GM04503 (cell line): ENCODE measurements at regions not wholly inside any gene's neighbourhood (a gene's known extent, or its start where the extent isn't known, plus 50 kb on each side); places are given as distances from the start of the nearest gene placed in this dataset.
A peak's percentile ranks its signal among the peaks of the same experiment; 100 is the strongest.

ENCODE experiments used
- DNase-seq: peaks from one replicate; pipeline ENCODE4 v3.0.0-alpha.2; 2012; ENCODE audit warnings: low read depth

- DNase-seq, result no peak
Measured at GRCh38 chrX:46301903-46302302, 243.3 kb downstream of the ZNF674 start.

DNA sequence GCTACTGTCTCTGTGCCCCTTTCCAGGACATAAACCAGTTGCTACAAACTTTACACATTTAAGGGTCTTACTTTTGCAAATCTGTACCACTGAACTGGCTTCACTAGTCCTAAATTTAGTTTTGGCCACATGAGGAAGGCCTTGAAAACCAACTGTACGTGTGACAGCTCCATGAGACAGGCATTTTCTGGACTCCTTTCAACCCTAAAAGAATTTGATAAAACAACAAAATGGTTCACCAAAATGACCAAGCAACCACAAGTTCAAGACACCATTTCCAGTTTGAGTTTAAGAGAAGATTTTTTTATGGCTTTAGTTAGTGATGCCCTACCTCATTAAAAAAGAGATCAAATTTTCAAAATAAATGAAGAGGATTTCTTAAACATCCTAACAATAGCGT is 246.4 kb downstream of the ZNF674 start:
- DNase-seq, result peak; percentile 29

- no peak for DNase-seq
Measured at GRCh38 chrX:46295963-46296362, 249.3 kb downstream of the ZNF674 start.

DNA sequence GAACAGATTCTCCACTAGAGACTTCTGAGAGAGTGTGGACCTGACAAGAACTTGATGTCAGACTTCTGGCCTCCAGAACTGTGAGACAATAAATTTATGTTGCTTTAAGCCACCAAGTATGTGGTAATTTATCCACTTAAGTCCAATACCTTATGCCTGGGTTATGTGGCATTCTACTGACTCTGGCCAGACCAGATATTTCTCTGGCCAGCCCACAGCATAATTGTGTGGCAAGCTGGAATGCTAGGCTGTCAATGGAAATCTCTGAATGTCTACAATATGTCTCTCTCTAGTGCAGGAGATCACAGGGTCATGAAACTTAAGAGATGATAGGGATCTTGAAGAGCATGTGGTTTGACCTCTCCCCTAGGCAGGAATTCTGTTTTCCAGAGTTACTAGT is 251.0 kb downstream of the ZNF674 start:
- peak; percentile 76 for DNase-seq

- no peak for DNase-seq
Measured at GRCh38 chrX:46279925-46280313, 265.3 kb downstream of the ZNF674 start.

DNA sequence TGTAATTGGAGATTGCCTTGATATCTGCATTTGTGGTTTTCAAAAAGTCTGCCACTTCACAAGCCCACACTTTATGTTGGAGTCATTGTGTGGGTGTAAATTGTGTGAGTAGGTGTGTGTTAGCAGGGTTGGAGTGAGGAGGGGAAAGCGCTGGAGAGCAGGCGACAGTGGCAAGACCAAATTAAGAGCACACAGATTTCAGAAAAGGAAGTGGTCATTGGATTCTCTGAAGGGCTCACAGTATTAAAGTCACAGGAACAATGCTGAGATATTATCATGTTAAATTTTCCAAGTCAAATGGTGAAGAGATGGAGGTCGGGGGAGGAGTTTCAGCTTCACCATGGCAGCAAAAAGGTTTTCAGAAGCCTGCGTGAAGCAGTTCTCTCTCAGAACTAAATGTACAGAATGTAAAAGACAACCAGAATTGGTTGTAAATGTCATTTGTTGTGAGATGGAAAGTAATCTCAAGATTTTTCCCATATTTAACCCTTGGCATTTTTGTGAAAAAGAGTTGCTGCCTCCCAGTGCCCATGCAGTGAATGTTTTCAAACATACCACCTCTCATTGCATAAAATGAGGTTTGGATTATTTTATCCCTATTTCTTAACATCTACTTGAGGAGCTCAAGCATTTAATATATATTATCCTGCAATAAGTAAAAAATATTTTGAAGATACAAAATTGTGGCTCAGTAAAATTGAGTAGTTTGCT is 265.9 kb downstream of the ZNF674 start:
- no peak for DNase-seq

DNA sequence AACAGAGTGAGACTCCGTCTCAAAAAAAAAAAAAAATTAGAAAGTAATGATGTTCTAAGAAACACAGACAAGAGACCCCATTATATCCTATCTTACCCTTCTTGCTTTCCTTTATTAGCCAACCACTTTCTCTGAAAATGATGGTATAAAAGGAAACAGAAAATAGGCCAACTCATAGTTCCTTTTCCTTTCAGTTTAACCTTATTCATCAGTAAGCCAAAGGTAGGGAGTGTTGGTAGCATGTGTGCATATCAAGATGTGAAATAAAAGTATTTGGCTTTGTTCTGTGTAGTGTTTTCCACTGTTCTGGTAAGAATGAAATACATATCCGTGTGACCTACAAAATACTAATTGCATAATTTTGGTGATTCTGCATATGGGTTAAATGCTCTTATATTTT is 266.6 kb downstream of the ZNF674 start:
- no peak for DNase-seq

DNA sequence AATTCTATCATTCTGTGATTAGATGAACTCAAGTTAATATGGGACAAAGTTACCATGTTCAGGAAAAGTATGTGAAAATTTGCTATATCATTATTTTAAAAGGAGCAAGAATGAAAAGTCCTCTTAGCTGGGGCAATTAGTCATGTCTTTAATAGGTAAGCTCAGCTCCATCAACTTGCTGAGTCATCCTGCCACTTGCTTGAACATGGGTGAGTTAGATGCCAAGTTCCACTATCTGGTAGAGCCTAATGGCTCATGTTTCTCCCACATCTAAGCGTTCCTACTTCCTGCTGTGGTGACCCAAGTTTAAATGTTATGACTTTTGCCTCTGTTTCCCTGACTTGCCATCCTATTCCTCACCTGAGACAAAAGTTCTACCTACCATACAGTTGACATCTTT is 276.8 kb downstream of the ZNF674 start:
- no peak for DNase-seq

DNA sequence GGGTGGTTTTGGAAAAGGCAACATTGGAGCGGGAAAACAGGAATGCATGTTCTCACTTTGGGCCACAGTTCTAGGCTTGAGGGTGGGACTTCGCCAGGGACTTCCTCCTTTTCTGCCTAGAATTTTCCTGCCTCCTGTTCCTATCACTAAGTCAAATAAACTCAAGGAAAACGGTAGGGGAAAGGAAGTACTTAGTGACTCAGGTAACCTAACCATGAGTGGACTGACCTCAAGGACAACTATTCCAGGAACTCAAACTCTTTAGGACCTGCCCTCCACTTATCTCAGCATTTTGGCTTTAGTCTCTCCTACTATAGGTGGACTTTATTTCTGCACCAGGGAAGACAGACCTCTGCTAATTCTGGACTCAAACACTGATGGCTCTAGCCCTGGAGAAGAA is 281.7 kb downstream of the ZNF674 start:
- no peak for DNase-seq

DNA sequence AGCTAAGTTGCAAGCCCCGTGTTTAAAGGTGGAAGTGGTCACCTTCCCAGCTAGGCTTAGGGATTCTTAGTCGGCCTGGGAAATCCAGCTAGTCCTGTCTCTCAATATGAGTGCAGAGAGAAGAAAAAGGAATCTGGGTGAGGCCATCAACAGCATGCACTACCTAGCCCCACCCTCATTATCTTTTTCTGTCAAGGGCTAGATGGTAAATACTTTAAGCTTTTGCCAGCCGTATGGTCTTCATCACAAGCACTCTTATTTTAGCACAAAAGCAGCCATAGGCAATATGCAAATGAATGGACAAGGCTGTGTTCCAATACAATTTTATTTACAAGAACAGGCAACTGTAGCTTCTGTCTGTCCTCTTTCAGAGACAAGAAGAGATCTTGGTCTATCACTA is 282.9 kb downstream of the ZNF674 start:
- DNase-seq, result no peak

- no peak for DNase-seq
Measured at GRCh38 chrX:46260499-46260898, 284.7 kb downstream of the ZNF674 start.

DNA sequence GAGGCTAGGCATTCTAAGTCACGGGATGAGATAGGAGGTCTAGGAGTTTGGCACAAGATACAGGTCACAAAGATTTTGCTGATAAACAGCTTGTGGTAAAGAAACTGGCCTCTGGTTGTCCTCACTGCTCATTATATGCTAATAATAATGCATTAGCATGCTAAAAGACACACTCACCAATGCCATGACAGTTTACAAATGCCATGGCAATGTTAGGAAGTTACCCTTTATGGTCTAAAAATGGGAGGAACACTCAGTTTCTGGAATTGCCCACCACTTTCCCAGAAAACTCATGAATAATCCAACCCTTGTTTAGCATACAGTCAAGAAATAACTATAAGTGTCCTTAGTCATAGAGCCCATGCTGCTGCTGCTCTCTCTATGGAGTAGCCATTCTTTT is 286.9 kb downstream of the ZNF674 start:
- DNase-seq, result no peak

DNA sequence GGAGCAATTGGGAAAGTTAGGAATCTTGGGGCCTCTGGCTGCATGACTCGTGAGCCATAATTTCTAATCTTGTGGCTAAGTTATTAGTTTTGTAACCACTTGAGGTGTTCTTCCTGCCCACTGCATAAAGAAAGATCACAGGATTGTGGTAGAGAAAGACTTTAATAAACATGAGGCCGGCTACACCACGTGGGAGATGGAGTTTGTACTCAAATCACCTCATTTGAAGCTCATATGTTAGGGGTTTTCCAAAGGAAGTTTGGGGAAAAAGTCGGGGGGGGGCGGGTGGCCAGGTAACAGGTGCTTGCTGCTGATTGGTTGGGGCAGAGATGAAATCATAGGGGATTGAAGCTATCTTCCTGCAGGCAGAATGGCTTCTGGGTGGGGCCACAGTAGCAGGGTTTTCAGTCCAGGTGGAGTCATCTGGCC is 287.8 kb downstream of the ZNF674 start:
- DNase-seq, result no peak

GRCh38 chrX:46256875-46257274 is 288.3 kb downstream of the ZNF674 start:
- no peak for DNase-seq

GRCh38 chrX:46255046-46255445 is 290.2 kb downstream of the ZNF674 start:
- peak; percentile 28 for DNase-seq

GRCh38 chrX:46254641-46255040 is 290.6 kb downstream of the ZNF674 start:
- DNase-seq, result no peak

GRCh38 chrX:46251755-46252154 is 293.5 kb downstream of the ZNF674 start:
- peak; percentile 27 for DNase-seq

DNA sequence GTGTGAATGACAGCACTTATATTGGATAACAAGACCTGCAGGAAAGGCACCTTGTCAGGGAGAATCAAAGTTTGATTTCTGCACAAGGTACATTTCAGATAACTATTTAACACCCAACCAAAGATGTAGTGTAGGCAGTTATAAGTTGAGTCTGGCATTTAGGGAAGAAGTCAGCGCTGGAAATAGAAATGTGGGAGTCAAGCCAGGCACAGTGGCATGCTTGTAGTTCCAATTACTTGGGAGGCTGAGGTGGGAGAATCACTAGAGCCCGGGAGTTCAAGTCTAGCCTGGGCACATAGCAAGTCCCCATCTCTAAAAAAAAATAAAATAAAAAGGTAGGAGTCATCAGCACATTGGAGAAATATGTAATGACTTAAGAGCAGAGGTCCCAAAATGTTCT is 295.1 kb downstream of the ZNF674 start:
- no peak for DNase-seq

GRCh38 chrX:46247456-46247855 is 297.8 kb downstream of the ZNF674 start:
- no peak for DNase-seq

DNA sequence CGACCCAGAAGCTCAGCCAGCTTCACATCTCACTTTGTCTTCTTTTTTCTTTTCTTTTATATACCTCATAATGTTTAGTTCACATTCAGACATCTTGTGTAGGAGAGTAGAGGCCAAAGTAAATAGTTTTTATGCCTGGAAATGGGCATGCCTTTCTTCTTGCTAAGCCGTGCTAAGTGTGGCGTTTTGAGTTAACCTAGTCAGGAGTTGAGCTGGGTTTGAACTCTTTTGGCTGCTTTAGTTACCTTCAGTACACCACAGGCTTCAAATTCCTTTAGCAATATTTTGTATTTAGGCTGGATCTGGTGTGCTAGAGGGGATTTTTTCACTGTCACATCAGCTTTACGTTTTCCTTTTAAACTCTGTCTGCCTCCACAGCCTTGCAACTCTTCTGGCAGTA is 300.8 kb downstream of the ZNF674 start:
- no peak for DNase-seq

- no peak for DNase-seq
Measured at GRCh38 chrX:46236411-46236810, 308.8 kb downstream of the ZNF674 start.

DNA sequence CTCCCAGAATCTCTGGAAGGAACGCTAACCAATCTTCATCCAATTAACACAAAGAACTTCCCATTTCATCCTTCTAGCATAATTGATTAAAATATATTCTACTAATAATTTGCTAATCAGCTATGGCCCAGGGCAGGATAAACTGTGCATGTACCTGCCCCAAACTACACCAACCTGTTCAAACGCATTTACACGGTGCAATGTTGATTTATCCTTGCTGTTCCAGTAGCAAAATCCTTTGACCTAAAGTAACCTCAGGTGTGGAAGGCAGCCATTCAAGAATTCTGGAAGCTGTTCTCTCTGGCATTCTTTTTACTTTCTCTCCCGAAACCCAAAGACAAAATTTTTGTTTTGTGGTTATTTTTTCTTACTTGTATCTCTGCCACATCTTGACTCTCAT is 309.4 kb downstream of the ZNF674 start:
- DNase-seq, result no peak

- no peak for DNase-seq
Measured at GRCh38 chrX:46234775-46235174, 310.4 kb downstream of the ZNF674 start.

- no peak for DNase-seq
Measured at GRCh38 chrX:46228389-46228788, 316.8 kb downstream of the ZNF674 start.

- no peak for DNase-seq
Measured at GRCh38 chrX:46226422-46226821, 318.8 kb downstream of the ZNF674 start.
